ENCODE measurements at regions not wholly inside any gene's neighbourhood (a gene's known extent, or its start where the extent isn't known, plus 50 kb on each side); places are given as distances from the start of the nearest gene placed in this dataset.

- TF ChIP-seq CTCF (IDR thresholded peaks at IDR 0.05) (no peak), EP300 (IDR thresholded peaks at IDR 0.05) (peak in 1 of 4 donors; percentile 57), POLR2A (IDR thresholded peaks at IDR 0.05) (no peak), POLR2AphosphoS5 (IDR thresholded peaks at IDR 0.05) (peak in 2 of 4 donors; percentile 34 to 41)
These were observed 448.0 kb upstream of the ANKRD30A start for GRCh38 chr10:36677431-36677768.
